NCI-H345 treated with DMSO at 0.1 percent for 48 hours (cell line): ENCODE measurements at regions not wholly inside any gene's neighbourhood (a gene's known extent, or its start where the extent isn't known, plus 50 kb on each side); places are given as distances from the start of the nearest gene placed in this dataset.

Experiments
- DNase-seq: peaks from one replicate; lab custom pipeline; 2025; ENCODE audit not compliant: unreplicated experiment; lab: John Stamatoyannopoulos, UW

DNA sequence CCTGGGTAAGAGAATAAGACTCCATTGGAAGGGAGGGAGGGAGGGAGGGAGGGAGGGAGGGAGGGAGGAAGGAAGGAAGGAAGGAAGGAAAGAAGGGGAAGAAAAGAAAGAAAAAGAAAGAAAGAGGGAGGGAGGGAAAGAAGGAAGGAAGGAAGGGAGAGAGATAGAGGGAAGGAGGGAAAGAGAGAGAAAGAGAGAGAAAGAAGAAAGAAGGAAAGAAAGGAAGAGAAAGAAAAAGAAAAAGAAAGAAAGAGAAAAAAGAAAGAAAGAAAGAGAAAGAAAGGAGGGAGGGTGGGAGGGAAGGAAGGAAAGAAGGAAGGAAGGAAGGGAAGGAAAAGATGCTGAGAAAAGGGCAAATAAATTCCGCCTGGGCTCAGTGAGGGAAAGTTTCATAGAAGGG, 74.7 kb upstream of the IFNAR2 start:
- no peak for DNase-seq

DNA sequence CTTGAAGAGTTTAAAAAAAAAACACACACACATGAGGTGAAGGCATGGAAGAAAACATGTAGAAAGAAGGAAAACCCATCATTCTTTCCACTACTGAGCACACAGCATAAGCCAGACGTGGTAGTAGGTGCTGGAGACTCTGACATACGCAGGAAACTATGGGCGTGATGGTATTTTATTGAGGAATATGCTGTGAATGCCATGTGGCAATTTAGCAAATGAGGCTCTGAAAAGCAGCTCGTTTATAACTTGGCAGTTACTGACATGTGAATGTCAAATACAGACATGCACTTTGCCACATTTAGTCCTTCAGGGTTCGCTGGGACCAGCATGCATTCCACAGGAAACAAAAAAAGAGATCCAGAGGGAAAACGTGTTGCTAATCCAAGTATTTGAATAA, 74.3 kb upstream of the IFNAR2 start:
- DNase-seq: no peak

DNA sequence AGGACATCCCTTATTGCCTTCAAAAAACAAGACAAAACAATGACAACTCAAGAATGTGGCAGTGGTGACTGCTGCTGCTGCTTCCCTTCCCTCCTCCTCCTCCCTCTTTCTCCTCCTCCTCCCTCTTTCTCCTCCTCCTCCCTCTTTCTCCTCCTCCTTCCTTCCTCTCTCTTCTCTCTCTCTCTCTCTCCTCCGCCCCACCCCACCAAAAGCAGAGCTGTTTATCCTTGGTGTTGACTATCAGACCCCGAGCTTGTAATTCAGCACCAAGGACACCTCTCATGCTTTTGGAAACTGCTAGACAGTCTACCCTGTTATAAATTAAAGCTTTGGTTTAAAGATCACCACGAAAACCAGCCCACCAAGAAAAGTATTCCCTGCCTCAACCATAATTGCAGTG, 72.4 kb upstream of the IFNAR2 start:
- no peak for DNase-seq

DNA sequence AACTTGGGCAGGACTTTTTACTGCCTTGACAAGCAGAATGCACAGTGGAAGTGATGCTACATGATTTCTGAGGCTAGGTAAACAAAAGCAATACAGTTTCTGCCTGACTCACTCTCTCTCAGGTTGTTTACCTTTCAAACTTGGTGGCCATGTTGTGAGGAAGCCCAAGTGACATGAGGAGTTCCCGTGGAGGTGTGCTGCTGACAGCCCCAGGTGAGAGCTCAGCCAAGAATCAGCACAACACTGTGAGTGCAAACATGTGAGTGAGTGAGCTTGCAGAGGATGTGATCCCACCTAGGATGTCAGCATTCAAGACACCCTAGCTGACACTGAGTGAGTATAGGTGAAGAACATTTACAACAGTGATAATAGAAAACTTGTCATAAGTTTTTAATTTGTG, 71.1 kb upstream of the IFNAR2 start:
- no peak for DNase-seq

DNA sequence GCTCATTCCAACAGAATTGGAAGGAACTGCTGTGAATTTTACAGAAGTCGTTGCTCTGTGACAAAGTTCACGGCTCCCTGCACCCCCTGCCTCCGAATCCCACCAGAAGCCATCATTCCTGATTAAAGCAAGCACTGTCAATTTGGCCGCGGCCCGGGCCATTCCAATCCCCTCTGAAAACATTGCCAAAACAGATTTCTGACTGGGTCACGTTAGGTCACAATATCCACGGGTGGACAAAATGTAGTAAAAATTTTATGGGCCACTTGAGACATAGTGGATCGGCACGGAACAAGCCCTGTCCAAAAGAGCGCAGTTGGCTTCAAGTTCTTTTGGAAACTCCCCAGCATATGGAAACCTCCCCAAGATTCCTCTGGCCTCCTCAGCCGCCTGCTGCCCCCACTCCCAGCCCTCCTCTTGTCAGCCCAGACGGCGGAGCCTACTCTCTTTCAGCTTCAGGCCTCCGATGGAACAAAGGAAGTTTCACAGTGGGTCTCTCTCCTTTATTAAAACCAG, 67.2 kb upstream of the IFNAR2 start:
- no peak for DNase-seq

DNA sequence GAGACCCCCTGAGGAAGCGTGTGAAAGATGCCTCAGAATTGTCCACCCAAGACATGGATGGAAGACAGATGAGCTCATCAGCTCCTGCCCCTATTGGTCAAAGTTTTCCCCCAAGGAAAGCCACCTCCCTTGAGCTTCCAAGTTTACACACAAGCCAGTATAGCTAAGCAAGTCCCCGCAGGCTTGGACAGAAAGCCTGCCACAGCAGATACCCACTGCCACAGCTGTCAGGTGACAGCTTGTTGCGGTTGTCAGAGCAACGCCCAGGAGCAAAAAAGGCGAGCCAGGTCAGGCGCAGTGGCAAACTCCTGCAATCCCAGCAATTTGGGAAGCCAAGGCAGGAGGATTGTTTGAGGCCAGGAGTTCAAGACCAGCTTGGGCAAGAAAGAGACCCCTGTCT, 60.9 kb upstream of the IFNAR2 start:
- no peak for DNase-seq

DNA sequence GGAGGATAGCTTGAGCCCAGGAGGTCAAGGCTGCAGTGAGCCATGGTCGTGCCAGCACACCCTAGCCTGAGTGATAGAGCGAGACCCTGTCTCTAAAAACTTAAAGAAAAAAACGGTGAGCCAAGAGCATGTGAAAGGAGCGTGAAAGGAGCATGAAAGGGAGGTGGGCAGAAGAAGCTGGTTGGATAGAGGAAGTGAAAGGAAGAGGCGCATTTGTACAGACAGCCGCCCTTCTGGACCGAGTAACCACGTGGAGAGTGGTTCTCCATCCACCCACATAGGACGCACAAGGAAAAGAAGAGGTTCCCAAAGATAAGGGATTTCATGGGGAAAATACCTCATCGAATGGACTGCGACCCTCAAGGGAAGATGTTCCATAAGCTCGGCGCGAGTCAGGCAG, 60.4 kb upstream of the IFNAR2 start:
- no peak for DNase-seq

DNA sequence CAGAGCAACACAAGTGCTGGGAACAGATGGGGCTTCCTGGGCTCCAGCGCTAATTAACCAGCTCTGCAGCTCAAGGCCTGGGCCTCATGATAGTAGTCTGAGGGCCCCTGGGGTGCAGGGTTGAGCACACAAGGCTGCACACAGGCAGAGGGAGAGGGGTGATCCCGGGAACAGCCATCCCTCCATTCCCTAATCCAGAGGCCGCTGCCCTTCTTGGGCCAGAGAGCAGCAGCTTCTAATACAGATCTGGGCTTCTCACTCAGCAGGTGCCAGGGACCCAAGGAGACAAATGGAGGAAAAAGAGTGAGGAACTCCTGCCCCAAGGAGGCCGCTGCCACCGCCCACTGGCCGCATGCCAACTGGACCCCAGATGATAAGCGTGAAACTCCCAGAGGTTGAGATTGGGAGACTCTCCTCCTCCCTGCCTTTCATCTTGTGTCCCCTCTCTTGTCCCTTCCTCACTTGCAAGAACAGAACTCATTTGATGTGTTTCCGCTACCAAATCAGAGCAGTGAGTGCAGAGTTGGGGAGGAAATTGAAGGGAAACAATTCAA, 58.0 kb upstream of the IFNAR2 start:
- no peak for DNase-seq

DNA sequence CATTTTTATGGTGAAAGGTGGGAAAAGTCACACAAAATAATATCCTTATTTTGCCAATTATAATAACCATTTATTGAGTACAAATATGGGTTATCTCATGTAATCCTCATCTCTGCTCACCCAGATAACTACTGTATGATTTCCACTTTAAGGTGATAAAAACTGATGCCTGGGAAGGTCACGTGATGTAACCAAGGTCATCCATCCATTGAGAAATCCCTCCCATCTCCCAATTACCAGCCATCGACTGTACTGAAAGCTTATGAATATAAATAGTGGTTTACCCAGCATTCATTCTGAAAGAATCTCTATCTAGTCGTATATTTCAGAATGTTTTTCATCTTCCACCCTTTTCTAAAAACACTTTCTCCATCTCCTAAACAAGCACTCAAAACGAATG, 55.0 kb upstream of the IFNAR2 start:
- DNase-seq: no peak
